NOMO-1 treated with DMSO at 0.1 percent for 48 hours (cell line): ENCODE measurements at regions not wholly inside any gene's neighbourhood (a gene's known extent, or its start where the extent isn't known, plus 50 kb on each side); places are given as distances from the start of the nearest gene placed in this dataset.
"Not testable (repeated sequence)": the region's sequence is repeated elsewhere in the genome, so short reads cannot be mapped to it uniquely, and the experiment has no call there.

Experiments
- DNase-seq: peaks from one replicate; lab custom pipeline; 2025; ENCODE audit not compliant: unreplicated experiment; lab: John Stamatoyannopoulos, UW

- DNase-seq = no peak
Measured at GRCh38 chr5:169415948-169416347, 115.0 kb upstream of the SLIT3 start.

GRCh38 chr5:169415371-169415770 lies 114.4 kb upstream of the SLIT3 start:
- DNase-seq = no peak

- DNase-seq = no peak
Measured at GRCh38 chr5:169413416-169413815, 112.5 kb upstream of the SLIT3 start.

GRCh38 chr5:169412831-169413230 lies 111.9 kb upstream of the SLIT3 start:
- no peak for DNase-seq

GRCh38 chr5:169411786-169412430 lies 111.0 kb upstream of the SLIT3 start:
- no peak for DNase-seq

GRCh38 chr5:169410996-169411783 lies 110.3 kb upstream of the SLIT3 start:
- no peak for DNase-seq

- DNase-seq = no peak
Measured at GRCh38 chr5:169408731-169409130, 107.8 kb upstream of the SLIT3 start.

GRCh38 chr5:169408171-169408570 lies 107.2 kb upstream of the SLIT3 start:
- DNase-seq = no peak

GRCh38 chr5:169404223-169404622 lies 103.3 kb upstream of the SLIT3 start:
- DNase-seq = no peak

GRCh38 chr5:169398515-169398914 lies 97.6 kb upstream of the SLIT3 start:
- DNase-seq = no peak

GRCh38 chr5:169395136-169395535 lies 94.2 kb upstream of the SLIT3 start:
- no peak for DNase-seq

- DNase-seq = no peak
Measured at GRCh38 chr5:169394371-169394770, 93.4 kb upstream of the SLIT3 start.

- DNase-seq = no peak
Measured at GRCh38 chr5:169393907-169394306, 93.0 kb upstream of the SLIT3 start.

GRCh38 chr5:169390265-169390664 lies 89.3 kb upstream of the SLIT3 start:
- DNase-seq = no peak

GRCh38 chr5:169389318-169389717 lies 88.4 kb upstream of the SLIT3 start:
- DNase-seq = no peak

- no peak for DNase-seq
Measured at GRCh38 chr5:169385636-169386035, 84.7 kb upstream of the SLIT3 start.

- no peak for DNase-seq
Measured at GRCh38 chr5:169384661-169385060, 83.7 kb upstream of the SLIT3 start.

- no peak for DNase-seq
Measured at GRCh38 chr5:169374761-169375160, 73.8 kb upstream of the SLIT3 start.

GRCh38 chr5:169374111-169374510 lies 73.2 kb upstream of the SLIT3 start:
- no peak for DNase-seq

GRCh38 chr5:169371801-169372200 lies 70.9 kb upstream of the SLIT3 start:
- DNase-seq = not testable (repeated sequence)

GRCh38 chr5:169369130-169369529 lies 68.2 kb upstream of the SLIT3 start:
- no peak for DNase-seq

- DNase-seq = no peak
Measured at GRCh38 chr5:169367861-169368260, 66.9 kb upstream of the SLIT3 start.

GRCh38 chr5:169357291-169357690 lies 56.4 kb upstream of the SLIT3 start:
- no peak for DNase-seq
